ENCODE measurements at regions not wholly inside any gene's neighbourhood (a gene's known extent, or its start where the extent isn't known, plus 50 kb on each side); places are given as distances from the start of the nearest gene placed in this dataset.

GRCh38 chr16:59180083-59180476, 446.0 kb upstream of the GOT2 start:
- DNase-seq = no peak

GRCh38 chr16:59179446-59180082, 445.4 kb upstream of the GOT2 start:
- no peak for DNase-seq

- no peak for DNase-seq
Measured at GRCh38 chr16:59173408-59173831, 439.3 kb upstream of the GOT2 start.

- no peak for DNase-seq
Measured at GRCh38 chr16:59170099-59170712, 436.1 kb upstream of the GOT2 start.

- DNase-seq = no peak
Measured at GRCh38 chr16:59169168-59169567, 435.1 kb upstream of the GOT2 start.

GRCh38 chr16:59168461-59169114, 434.5 kb upstream of the GOT2 start:
- DNase-seq = no peak

- no peak for DNase-seq
Measured at GRCh38 chr16:59164461-59164860, 430.3 kb upstream of the GOT2 start.

GRCh38 chr16:59163371-59164055, 429.4 kb upstream of the GOT2 start:
- no peak for DNase-seq

GRCh38 chr16:59161679-59162078, 427.6 kb upstream of the GOT2 start:
- DNase-seq = no peak

- DNase-seq = no peak
Measured at GRCh38 chr16:59154295-59154694, 420.2 kb upstream of the GOT2 start.

GRCh38 chr16:59148769-59149155, 414.6 kb upstream of the GOT2 start:
- DNase-seq = no peak

GRCh38 chr16:59148056-59148768, 414.1 kb upstream of the GOT2 start:
- DNase-seq = no peak

- DNase-seq = no peak
Measured at GRCh38 chr16:59146140-59146539, 412.0 kb upstream of the GOT2 start.

- DNase-seq = no peak
Measured at GRCh38 chr16:59144841-59145240, 410.7 kb upstream of the GOT2 start.

- DNase-seq = no peak
Measured at GRCh38 chr16:59144326-59144725, 410.2 kb upstream of the GOT2 start.

- DNase-seq = no peak
Measured at GRCh38 chr16:59126486-59126885, 392.4 kb upstream of the GOT2 start.

- DNase-seq = no peak
Measured at GRCh38 chr16:59124056-59124455, 389.9 kb upstream of the GOT2 start.

- DNase-seq = no peak
Measured at GRCh38 chr16:59123479-59123878, 389.4 kb upstream of the GOT2 start.

- DNase-seq = no peak
Measured at GRCh38 chr16:59122262-59122537, 388.1 kb upstream of the GOT2 start.

GRCh38 chr16:59121411-59122261, 387.5 kb upstream of the GOT2 start:
- DNase-seq = no peak

GRCh38 chr16:59116744-59117143, 382.6 kb upstream of the GOT2 start:
- DNase-seq = no peak

- no peak for DNase-seq
Measured at GRCh38 chr16:59114790-59115189, 380.7 kb upstream of the GOT2 start.
